HEK293T (cell line): ENCODE measurements at regions not wholly inside any gene's neighbourhood (a gene's known extent, or its start where the extent isn't known, plus 50 kb on each side); places are given as distances from the start of the nearest gene placed in this dataset.

Source experiments
- CTCF ChIA-PET: fragments of 350-600 bp; formaldehyde crosslinking; extraction: SDS; loops from one replicate; lab custom pipeline; 2021; ENCODE audit warnings: antibody characterized with exemption, inconsistent platforms; lab: Yijun Ruan, JAX
- POLR2A ChIA-PET: fragments of 350-600 bp; formaldehyde crosslinking; extraction: SDS; loops from one replicate; lab custom pipeline; 2020; ENCODE audit warnings: antibody characterized with exemption, inconsistent platforms; lab: Yijun Ruan, JAX
- DNase-seq: peaks from one replicate; pipeline ENCODE4 v3.0.0; 2012; ENCODE audit warnings: mixed read lengths; ENCODE audit errors: extremely low spot score
- ARNT ChIP-seq: fragments of 450-650 bp; IDR thresholded peaks from 2 replicates; pipeline ENCODE4 v1.6.1; 2017; ENCODE audit warnings: mild to moderate bottlenecking
- BHLHE40 ChIP-seq: fragments of 450-650 bp; IDR thresholded peaks from 2 replicates; pipeline ENCODE4 v1.6.1; 2016; ENCODE audit warnings: mild to moderate bottlenecking, moderate library complexity, borderline replicate concordance
- CTBP1 ChIP-seq: fragments of 450-650 bp; IDR thresholded peaks from 2 replicates; pipeline ENCODE4 v1.6.1; 2016; ENCODE audit warnings: borderline replicate concordance
- ELF4 ChIP-seq: fragments of 450-650 bp; IDR thresholded peaks from 2 replicates; pipeline ENCODE4 v1.6.1; 2017; ENCODE audit warnings: antibody characterized with exemption
- FOXA1 ChIP-seq: fragments of 450-650 bp; IDR thresholded peaks from 2 replicates; pipeline ENCODE4 v1.6.1; 2016; ENCODE audit warnings: mild to moderate bottlenecking
- FOXK2 ChIP-seq: fragments of 450-650 bp; IDR thresholded peaks from 2 replicates; pipeline ENCODE4 v1.6.1; 2016; ENCODE audit warnings: mild to moderate bottlenecking
- FOXM1 ChIP-seq: fragments of 450-650 bp; IDR thresholded peaks from 2 replicates; pipeline ENCODE4 v1.6.1; 2017; ENCODE audit warnings: mild to moderate bottlenecking, borderline replicate concordance
- HDGF ChIP-seq: fragments of 450-650 bp; IDR thresholded peaks from 2 replicates; pipeline ENCODE4 v1.6.1; 2017; ENCODE audit warnings: antibody characterized with exemption, borderline replicate concordance
- L3MBTL2 ChIP-seq: fragments of 450-650 bp; conservative IDR thresholded peaks from 2 replicates; pipeline ENCODE4 v1.6.1; 2016; ENCODE audit warnings: mild to moderate bottlenecking
- LEF1 ChIP-seq: fragments of 450-650 bp; IDR thresholded peaks from 2 replicates; pipeline ENCODE4 v1.6.1; 2017; ENCODE audit warnings: mild to moderate bottlenecking, borderline replicate concordance
- NFRKB ChIP-seq: fragments of 450-650 bp; IDR thresholded peaks from 2 replicates; pipeline ENCODE4 v1.6.1; 2016; ENCODE audit warnings: mild to moderate bottlenecking, moderate library complexity
- PKNOX1 ChIP-seq: fragments of 450-650 bp; IDR thresholded peaks from 2 replicates; pipeline ENCODE4 v1.6.1; 2016
- SP1 ChIP-seq: fragments of 450-650 bp; IDR thresholded peaks from 2 replicates; pipeline ENCODE4 v1.6.1; 2017
- SUZ12 ChIP-seq: fragments of 450-650 bp; IDR thresholded peaks from 2 replicates; pipeline ENCODE4 v1.6.1; 2016; ENCODE audit warnings: mild to moderate bottlenecking
- TARDBP ChIP-seq: fragments of 450-650 bp; IDR thresholded peaks from 2 replicates; pipeline ENCODE4 v1.6.1; 2016
- ZNF384 ChIP-seq: fragments of 450-650 bp; IDR thresholded peaks from 2 replicates; pipeline ENCODE4 v1.6.1; 2016

GRCh38 chr6:113291751-113292445 lies 565.2 kb upstream of the MARCKS start:
- ChIA-PET POLR2A (no interaction called here), CTCF (interaction anchor here (0.7 kb wide), 1 partner anchor 1851 kb away, joined by 3 read pairs; no protein-coding TSS in a partner anchor)
- TF ChIP-seq LEF1, result no peak
- TF ChIP-seq ZNF384, result no peak
- TF ChIP-seq SUZ12, result no peak
- no peak for TF ChIP-seq SP1
- no peak for TF ChIP-seq ELF4
- no peak for TF ChIP-seq L3MBTL2
- no peak for TF ChIP-seq FOXM1
- no peak for TF ChIP-seq NFRKB
- TF ChIP-seq ARNT, result no peak
- no peak for TF ChIP-seq CTBP1
- no peak for TF ChIP-seq FOXA1
- no peak for TF ChIP-seq FOXK2
- no peak for TF ChIP-seq TARDBP
- no peak for TF ChIP-seq HDGF
- TF ChIP-seq PKNOX1, result no peak
- TF ChIP-seq BHLHE40, result no peak
- no peak for DNase-seq

- DNase-seq, result no peak
- POLR2A ChIA-PET, result no interaction called here
- CTCF ChIA-PET, result interaction anchor here (0.7 kb wide), 1 partner anchor 1850 kb away, joined by 3 read pairs; no protein-coding TSS in a partner anchor
- TF ChIP-seq NFRKB, result no peak
These were observed 564.3 kb upstream of the MARCKS start for GRCh38 chr6:113292646-113293422.

GRCh38 chr6:113293423-113293740 lies 563.8 kb upstream of the MARCKS start:
- CTCF ChIA-PET, result no interaction called here

GRCh38 chr6:113299531-113299930 lies 557.6 kb upstream of the MARCKS start:
- POLR2A ChIA-PET, result no interaction called here
- no peak for DNase-seq
- no peak for TF ChIP-seq FOXA1
- no peak for TF ChIP-seq NFRKB
- TF ChIP-seq SUZ12, result no peak
- TF ChIP-seq TARDBP, result no peak
- TF ChIP-seq BHLHE40, result no peak
- no peak for TF ChIP-seq ELF4
- no peak for TF ChIP-seq CTBP1
- TF ChIP-seq PKNOX1, result no peak
- TF ChIP-seq FOXM1, result no peak
- no peak for TF ChIP-seq HDGF
- TF ChIP-seq ARNT, result no peak
- TF ChIP-seq SP1, result no peak
- TF ChIP-seq LEF1, result no peak
- no peak for TF ChIP-seq ZNF384
- TF ChIP-seq FOXK2, result no peak
- CTCF ChIA-PET, result no interaction called here

More at GRCh38 chr6:113293423-113293740, 563.8 kb upstream of the MARCKS start:
- POLR2A ChIA-PET, result no interaction called here
- TF ChIP-seq SUZ12 (no peak), FOXK2 (no peak), FOXM1 (no peak), CTBP1 (no peak), SP1 (no peak), TARDBP (no peak), ELF4 (no peak), HDGF (no peak)
- no peak for DNase-seq

- DNase-seq, result no peak
- ChIA-PET CTCF (no interaction called here), POLR2A (no interaction called here)
- TF ChIP-seq CTBP1, result no peak
These were observed 555.5 kb upstream of the MARCKS start for GRCh38 chr6:113301651-113302050.

GRCh38 chr6:113304116-113304515 lies 553.0 kb upstream of the MARCKS start:
- POLR2A ChIA-PET, result no interaction called here
- DNase-seq, result no peak
- TF ChIP-seq CTBP1 (no peak), TARDBP (no peak), FOXM1 (no peak), SUZ12 (no peak), FOXK2 (no peak)
- CTCF ChIA-PET, result interaction anchor here (1.1 kb wide), 1 partner anchor 555 kb away, joined by 3 read pairs; no protein-coding TSS in a partner anchor

GRCh38 chr6:113306552-113307145 lies 550.5 kb upstream of the MARCKS start:
- ChIA-PET CTCF (interaction anchor here (0.6 to 1.2 kb wide), 8 partner anchors 11 to 572 kb away, joined by 3 to 8 read pairs (median 4); no protein-coding TSS in a partner anchor), POLR2A (interaction anchor here (1.0 kb wide), 1 partner anchor 552 kb away, joined by 5 read pairs; no protein-coding TSS in a partner anchor)
- peak; percentile 52 for DNase-seq
- TF ChIP-seq TARDBP, result no peak
- no peak for TF ChIP-seq ZNF384
- no peak for TF ChIP-seq FOXA1
- TF ChIP-seq ELF4, result no peak
